ENCODE measurements at regions not wholly inside any gene's neighbourhood (a gene's known extent, or its start where the extent isn't known, plus 50 kb on each side); places are given as distances from the start of the nearest gene placed in this dataset.

GRCh38 chr11:38332046-38332445, 1734.0 kb upstream of the RAG2 start:
- no peak for ATAC-seq
- no peak overlapping the region for H3K4me3 ChIP-seq
- no TSS peak for BruUV-seq (replicated peaks)

GRCh38 chr11:38330578-38330977, 1732.5 kb upstream of the RAG2 start:
- Histone ChIP-seq H3K27ac (ENCODE audit: control insufficient read depth, insufficient read depth) (no peak overlapping the region), H3K36me3 (ENCODE audit: control insufficient read depth in 2 of 2, insufficient read depth in 2 of 2, low read length in 1 of 2) (no peaks in the 10 kb centered on the region), H3K79me2 (ENCODE audit: control insufficient read depth, insufficient read depth, low read length) (no peaks in the 10 kb centered on the region), H3K9me3 (replicated peaks; ENCODE audit: control insufficient read depth, insufficient read depth, low read length) (no peaks in the 10 kb centered on the region), H3K4me3 (no peak overlapping the region), H3K9ac (ENCODE audit: control insufficient read depth, insufficient read depth, low read length) (no peak overlapping the region), H3K4me2 (ENCODE audit: control insufficient read depth, insufficient read depth) (no peak overlapping the region), H2AFZ (ENCODE audit: control insufficient read depth, low read depth, low read length) (no peak overlapping the region), H4K20me1 (ENCODE audit: control insufficient read depth, insufficient read depth) (no peaks in the 10 kb centered on the region), H3K4me1 (ENCODE audit: control insufficient read depth, insufficient read depth, low read length) (no peaks in the 10 kb centered on the region), H3K27me3 (replicated peaks in 1 of 2; ENCODE audit: control insufficient read depth in 2 of 2, insufficient read depth in 2 of 2, low read length in 1 of 2) (no peaks in the 10 kb centered on the region)
- ChIA-PET POLR2A (no interaction called here), RAD21 (ENCODE audit: unreplicated experiment) (no interaction called here), SMC1A (ENCODE audit: uncharacterized antibody, unreplicated experiment) (no interaction called here), CTCF (no interaction called here)
- in situ Hi-C loops (cut with MboI), result no loop called here
- no peak for ATAC-seq
- 0% methylated on average over 3 of the region's 3 CpGs for WGBS (ENCODE audit: insufficient coverage, insufficient replicate concordance, low lambda C conversion rate, missing lambda C conversion rate)
- FAIRE-seq, result no peak
- TF ChIP-seq BACH1 (IDR thresholded peaks at IDR 0.05; ENCODE audit: borderline replicate concordance), result no peak
- no peak for TF ChIP-seq GABPA (IDR thresholded peaks at IDR 0.05; ENCODE audit: low read depth)
- TF ChIP-seq BCLAF1 (IDR thresholded peaks at IDR 0.05), result no peak
- no peak for TF ChIP-seq ATF2 (IDR thresholded peaks at IDR 0.05; ENCODE audit: low read length)
- no TSS peak for BruUV-seq (replicated peaks)
- intact Hi-C loops (cut with micrococcal nuclease; ENCODE audit: unreplicated experiment), result no loop called here
- no peak for DNase-seq (ENCODE audit: low read depth, low spot score)

More at GRCh38 chr11:38332046-38332445, 1734.0 kb upstream of the RAG2 start:
- Histone ChIP-seq H2AFZ (ENCODE audit: control insufficient read depth, low read depth, low read length) (no peak overlapping the region), H3K27ac (ENCODE audit: control insufficient read depth, insufficient read depth) (no peak overlapping the region), H4K20me1 (ENCODE audit: control insufficient read depth, insufficient read depth) (no peaks in the 10 kb centered on the region), H3K4me1 (ENCODE audit: control insufficient read depth, insufficient read depth, low read length) (no peaks in the 10 kb centered on the region), H3K27me3 (replicated peaks in 1 of 2; ENCODE audit: control insufficient read depth in 2 of 2, insufficient read depth in 2 of 2, low read length in 1 of 2) (no peaks in the 10 kb centered on the region), H3K9ac (ENCODE audit: control insufficient read depth, insufficient read depth, low read length) (no peak overlapping the region), H3K79me2 (ENCODE audit: control insufficient read depth, insufficient read depth, low read length) (no peaks in the 10 kb centered on the region), H3K36me3 (ENCODE audit: control insufficient read depth in 2 of 2, insufficient read depth in 2 of 2, low read length in 1 of 2) (no peaks in the 10 kb centered on the region), H3K9me3 (replicated peaks; ENCODE audit: control insufficient read depth, insufficient read depth, low read length) (no peaks in the 10 kb centered on the region), H3K4me2 (ENCODE audit: control insufficient read depth, insufficient read depth) (no peak overlapping the region)
- in situ Hi-C loops (cut with MboI), result no loop called here
- TF ChIP-seq CBX5 (IDR thresholded peaks at IDR 0.05; ENCODE audit: low read depth) (no peak), ATF3 (IDR thresholded peaks at IDR 0.05; ENCODE audit: borderline replicate concordance, extremely low read depth, low read depth, low read length) (no peak), POLR2AphosphoS5 (IDR thresholded peaks at IDR 0.05; ENCODE audit: low read length) (no peak), NFYA (IDR thresholded peaks at IDR 0.05; ENCODE audit: borderline replicate concordance, low read depth, low read length) (no peak), SMC3 (IDR thresholded peaks at IDR 0.05; ENCODE audit: borderline replicate concordance, low read length) (no peak), WRNIP1 (IDR thresholded peaks at IDR 0.05; ENCODE audit: borderline replicate concordance, low read depth, low read length) (no peak), IKZF2 (IDR thresholded peaks at IDR 0.05) (no peak)
- RAD21 ChIA-PET (ENCODE audit: unreplicated experiment), result no interaction called here
- intact Hi-C loops (cut with micrococcal nuclease; ENCODE audit: unreplicated experiment), result no loop called here
- CTCF ChIA-PET, result no interaction called here
- POLR2A ChIA-PET, result no interaction called here
- SMC1A ChIA-PET (ENCODE audit: uncharacterized antibody, unreplicated experiment), result no interaction called here
- DNase-seq (ENCODE audit: low read depth, low spot score) (no peak), FAIRE-seq (no peak)
- 51% methylated on average over 3 of the region's 3 CpGs for WGBS (ENCODE audit: insufficient coverage, insufficient replicate concordance, low lambda C conversion rate, missing lambda C conversion rate)

Data from GM12878 (cell line).